HK-2 (cell line): ENCODE measurements at regions not wholly inside any gene's neighbourhood (a gene's known extent, or its start where the extent isn't known, plus 50 kb on each side); places are given as distances from the start of the nearest gene placed in this dataset.

Experiments used
- DNase-seq: peaks from one replicate; pipeline ENCODE4 v3.0.0-alpha.2; 2018; ENCODE audit not compliant: unreplicated experiment

DNA sequence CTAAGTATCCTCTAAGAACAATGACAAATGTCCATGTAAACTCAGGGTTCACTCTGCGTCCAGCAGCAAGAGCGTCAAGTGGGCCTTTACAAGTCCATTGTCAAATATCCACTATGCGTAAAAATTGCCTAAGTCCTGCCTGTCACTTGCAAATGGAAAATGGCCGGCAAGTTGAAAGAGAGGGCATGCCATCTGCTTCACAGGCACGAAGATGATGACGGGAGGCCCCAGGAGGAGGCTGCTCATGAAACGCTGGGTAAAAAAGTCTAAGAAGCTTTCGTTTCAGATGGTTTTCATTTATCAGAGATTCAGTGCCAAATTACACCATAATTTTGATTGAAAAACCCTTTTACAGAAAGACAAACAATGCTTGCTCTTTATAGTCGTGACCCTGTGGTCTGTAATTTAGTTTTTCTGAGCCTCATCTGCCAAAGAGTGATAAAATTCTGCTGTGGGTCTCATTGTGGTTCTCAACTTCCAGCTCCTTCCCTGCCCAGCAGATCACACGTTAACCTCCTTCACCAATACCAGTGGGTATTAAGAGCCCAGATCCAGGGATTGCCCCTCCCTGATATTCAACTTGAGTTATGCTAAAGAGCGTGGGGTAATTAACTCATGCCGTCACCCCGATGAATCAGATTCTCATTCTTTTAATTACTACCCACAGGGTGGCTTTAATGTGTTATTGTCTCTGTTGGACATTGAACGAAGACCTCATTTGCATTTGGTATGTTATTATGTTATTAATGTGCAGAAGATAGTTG is 160.2 kb upstream of the ALKAL2 start:
- no peak for DNase-seq

DNA sequence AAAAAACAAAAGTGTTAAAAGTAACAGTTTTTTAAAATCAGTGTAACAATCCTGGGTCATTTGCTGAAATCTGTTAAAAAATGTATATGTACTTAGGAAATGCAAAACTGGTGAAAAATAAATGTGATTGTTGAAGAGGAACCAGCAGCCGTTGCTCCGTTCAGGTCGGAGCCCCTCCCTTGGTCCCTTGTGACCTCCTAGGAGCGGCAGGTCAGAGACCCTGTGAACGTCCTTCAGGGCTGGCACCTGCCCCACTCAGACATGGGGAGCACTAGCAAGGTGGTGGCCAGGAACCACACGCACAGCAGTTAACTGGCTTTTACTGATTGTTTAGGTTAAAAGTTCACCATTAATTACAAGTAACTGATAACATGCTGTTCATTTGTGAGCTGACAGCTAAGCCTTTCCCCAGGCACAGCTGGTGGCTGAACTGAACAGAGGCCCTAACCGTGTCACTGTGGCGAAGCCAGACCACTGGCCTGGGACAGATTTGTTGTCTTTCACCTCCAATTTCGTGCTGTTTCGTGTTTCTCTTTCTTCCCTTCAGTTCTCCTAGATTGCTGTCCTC is 159.2 kb upstream of the ALKAL2 start:
- no peak for DNase-seq

DNA sequence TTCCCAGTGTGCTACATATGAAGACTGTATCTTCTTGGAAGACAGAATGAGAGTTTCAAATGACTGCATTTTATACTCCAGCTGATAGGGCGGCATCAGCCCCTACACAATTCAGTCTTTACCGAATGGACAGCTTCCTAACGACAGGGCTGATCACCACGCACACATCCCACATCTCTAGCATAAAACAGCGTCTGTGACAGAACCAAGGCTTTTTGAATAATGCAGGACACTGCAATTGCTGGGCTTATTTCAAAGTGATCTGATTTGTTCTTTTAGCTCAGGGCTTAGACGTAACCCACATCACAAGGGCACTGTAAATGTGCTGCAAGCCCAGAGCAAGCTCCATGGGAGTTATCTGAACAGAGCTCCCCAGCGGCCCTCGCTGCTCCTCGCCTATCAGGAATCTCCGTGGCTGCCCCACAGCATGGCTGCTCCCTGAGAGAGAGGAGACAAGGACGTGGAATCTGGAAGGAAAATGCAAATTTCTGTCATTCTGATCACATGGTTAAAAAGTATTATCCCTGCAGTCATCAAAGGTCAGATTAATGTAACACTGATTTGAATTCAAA is 158.5 kb upstream of the ALKAL2 start:
- no peak for DNase-seq

DNA sequence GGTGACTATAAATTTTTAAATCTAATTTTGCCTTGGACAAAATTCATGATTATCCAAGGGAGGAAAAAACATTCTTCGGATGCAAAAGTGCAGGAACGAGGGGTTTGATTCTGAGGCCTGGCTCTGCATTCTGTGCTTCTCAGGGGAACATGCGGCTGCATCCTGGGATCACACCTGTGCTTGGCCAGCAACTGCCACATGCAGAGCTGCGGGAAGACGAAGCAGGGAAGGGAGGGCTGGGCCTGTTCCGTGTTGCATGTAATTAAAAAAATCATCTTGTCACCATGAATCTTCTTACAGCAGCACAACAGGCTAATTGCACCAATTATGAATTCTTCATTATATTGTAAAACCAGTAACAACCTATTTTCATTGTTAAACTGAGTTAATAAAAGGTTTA is 158.0 kb upstream of the ALKAL2 start:
- DNase-seq: no peak

DNA sequence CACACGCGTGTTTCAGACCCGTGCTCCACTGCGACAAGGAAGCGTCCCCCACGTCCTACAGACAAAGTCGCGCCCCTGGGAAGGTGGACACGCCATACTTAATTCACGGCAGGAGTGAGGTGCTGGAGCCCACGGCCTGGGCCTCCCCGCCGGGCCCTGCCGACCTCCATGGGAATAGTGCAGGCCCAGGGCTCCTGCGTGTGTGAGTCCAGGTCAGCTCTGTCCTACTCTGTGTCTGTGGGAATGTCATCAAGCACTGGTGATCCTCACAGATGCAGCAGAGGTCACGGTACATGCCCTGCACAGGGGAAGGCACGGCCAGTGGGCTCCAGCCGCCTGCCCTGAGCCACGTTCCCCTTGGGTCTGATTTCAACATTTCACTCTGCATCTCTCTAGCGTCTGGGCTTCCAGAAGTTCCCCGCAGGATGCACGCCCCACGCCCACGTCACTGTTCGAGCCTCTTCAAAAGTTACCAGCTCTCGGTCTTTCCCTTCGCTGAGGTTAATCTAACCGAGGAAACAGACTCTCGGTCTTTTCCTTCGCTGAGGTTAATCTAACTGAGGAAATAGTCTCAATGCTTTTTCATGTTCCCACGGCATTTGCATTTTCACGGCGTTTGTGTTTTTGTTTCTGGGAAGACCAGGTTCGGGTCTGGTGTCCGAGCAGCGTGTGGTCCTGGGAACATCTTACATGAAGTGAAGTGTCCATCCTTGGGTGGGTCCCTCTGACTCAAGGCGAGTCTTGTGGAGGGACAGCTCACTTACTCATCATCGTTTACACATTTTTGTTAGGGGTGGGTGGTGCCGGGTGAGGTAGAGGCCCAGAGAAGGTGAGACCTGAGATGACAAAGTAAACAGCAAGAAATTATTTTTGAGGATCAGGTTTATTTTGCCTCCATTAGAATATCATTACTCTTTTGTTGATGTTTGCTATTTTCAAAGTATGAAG is 157.3 kb upstream of the ALKAL2 start:
- DNase-seq: no peak

DNA sequence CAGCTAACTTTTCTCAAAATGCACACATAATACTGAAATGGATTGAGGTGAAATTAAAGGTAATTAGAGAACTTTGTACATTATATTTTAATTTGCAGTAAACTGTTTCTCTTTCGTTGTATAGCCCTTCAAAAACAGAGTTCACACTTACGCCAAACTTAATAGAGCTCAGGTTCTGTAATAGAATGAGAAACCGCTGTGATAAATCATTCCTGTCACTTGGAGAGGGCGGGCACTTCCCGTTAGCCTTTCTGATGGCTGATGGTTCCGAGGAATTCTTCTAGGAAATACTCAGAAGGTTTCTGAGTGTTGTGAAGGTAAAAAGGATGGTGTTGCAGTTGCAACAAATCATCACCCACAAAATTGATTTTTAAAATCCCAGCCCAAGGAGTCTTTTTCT is 155.8 kb upstream of the ALKAL2 start:
- DNase-seq: no peak

DNA sequence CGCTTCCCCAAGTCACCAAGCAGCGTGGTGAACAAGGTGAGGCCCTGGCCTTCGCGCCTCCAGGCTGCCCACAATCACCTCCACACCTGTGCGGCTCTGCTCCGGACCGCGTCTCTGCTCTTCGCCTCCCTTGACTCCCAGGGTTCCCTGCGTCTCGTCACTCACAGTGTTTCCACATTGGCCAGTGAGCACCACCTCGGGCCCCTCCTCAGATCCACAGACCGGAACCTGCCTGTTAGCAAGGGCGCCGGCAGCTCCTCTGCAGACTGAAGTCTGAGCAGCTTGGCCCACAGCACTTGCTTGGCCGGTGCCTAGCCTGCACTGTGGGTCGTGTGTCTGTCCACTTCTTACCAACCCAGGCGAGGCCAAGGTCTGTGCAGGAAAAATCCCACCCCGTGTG is 155.3 kb upstream of the ALKAL2 start:
- DNase-seq: no peak

DNA sequence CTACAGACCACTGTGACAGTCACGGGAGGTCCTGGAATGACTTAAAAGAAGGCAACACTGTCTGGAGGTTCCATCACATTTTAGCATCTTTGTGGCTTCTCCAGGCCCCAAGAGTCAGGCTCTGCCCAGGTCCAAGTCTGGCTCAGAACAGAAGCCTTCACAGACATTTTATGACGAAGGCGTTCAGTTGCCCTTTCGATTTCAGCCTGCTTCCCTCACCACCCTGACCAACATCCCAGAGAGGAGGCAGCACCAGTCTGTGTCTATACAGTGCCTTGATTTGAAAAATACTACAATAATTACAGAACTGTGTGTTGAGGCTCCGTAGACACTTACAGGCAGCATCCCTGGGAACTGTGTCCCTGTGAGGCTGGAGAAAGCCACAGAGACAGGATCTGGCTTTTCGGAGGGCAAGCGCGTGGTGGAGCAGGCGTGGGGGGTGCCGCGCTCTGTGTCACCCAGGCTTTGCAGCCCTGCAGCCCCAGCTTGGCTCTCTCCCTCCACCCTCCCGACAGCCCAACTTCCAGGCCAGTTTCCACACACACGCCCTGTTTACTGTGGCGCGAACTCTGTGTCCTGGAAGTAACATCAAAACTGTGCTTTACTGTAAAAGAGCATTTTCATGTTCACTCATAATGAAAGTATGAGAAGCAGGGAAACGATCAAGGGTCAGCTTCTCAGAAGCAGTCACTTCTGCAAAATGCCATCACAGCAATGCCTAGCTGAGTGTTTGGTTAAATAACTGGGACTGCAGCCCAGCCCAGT is 153.5 kb upstream of the ALKAL2 start:
- DNase-seq: no peak

DNA sequence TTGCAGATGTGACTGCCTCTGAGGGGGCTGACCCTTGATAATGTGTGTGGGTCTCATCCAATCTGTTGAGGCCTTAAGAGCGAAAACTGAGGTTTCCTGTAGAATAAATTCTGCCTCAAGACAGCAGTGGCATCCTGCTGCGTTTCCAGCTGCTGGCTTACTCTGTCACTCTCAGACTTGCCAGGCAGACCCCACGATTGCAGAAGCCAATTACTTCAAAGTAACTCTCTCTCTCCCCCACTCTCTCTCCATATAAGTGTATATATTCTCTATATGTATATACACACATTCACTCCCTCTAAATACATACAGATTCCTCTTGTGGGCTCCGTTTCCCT is 152.5 kb upstream of the ALKAL2 start:
- no peak for DNase-seq

DNA sequence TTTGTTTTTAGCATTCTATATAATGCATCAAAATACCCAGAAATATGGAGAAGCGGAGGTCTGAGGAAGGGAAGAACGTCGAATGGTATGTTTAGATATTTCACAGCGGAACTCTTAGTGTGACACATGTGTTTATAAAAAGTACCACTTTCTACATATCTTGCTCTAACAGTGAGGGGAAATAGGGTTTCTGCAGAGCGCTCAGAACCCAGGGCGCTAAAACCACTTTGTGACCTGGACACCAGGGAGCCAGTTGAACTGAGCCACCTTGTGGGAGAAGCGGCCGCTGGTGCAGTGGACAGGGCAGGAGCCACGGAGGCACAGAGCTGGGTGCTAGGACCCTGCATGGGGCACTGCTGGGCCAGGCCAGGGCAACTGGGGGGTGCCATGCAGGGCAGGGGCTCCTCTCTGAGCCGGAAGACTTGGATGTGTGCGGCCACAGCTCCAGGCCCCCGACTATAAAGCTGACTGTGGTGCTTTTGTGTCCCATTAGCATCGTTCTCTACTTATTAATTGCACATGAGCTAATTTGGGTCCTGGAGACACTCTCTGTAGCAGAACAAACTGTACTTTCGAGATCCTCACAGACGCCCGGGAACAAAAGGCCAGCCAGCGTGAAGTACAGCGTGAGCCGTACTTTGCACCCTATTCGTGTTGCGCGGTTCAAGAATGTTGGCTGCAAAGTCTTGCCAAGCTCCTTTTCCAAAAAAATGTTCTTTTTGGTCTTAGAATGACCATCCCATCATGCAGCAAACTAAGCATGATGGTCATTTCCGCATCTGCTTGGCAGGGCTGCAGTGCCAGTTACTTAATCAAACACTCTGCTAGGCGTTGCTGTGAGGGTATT is 151.9 kb upstream of the ALKAL2 start:
- no peak for DNase-seq

DNA sequence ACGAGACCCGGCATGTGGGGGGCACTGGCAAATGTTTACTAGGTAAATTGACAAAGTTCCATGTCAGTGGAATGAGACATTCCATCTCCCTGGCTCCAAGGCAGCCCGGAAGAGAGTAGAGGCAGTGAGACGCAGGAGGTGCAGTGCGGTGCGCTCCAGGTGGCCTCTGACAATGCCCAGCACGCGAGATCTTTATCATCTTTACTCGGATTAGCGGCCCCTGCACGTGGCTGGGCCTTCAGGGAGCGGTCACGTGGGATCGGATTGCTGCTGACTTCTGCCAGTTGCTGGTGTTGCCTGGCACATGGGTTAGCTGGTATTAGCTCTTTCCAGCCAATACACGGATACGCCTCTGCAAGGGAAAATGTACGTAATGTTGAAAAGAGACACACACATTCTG is 151.2 kb upstream of the ALKAL2 start:
- no peak for DNase-seq

DNA sequence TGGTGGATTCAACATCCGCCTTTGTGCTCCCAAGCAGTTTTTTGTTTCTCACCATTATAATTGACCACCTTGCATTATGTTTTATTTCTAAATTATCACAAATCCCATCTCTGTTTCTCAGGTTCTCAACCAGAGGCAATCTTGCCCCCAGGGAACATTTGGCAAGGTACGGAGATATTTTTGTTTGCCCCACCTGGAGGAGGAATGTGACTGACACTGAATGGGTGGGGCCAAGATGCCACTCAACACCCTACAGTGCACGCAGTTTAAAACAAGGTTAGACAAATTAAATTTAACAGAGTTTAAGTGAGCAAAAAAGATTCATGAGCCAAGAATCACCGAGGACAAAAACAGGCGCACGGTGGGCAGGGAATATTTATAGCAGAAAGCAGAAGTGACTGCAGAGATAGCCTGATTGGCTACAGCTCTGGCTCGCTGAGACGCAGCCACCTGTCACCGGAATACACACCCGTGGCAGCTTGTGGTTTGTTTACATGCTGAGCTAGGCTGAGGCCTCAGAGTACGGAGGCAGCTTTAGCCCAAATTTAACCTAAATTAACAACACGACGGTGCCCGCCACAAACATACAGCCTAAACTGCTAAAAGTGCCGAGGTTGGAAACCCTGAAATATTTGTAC is 150.0 kb upstream of the ALKAL2 start:
- DNase-seq: no peak

DNA sequence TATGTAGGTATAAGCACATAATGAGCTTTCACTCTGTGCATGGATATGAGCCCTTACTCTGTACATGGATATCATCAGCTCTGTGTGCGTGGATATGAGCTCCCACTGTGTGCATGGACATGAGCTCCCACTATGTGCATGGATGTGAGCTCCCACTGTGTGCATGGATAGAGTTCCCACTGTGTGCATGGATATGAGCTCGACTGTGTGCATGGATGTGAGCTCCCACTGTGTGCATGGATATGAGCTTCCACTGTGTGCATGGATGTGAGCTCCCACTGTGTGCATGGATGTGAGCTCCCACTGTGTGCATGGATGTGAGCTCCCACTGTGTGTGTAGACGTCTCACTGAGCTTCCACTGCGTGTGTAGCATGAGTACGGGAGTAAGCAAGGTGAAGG is 149.3 kb upstream of the ALKAL2 start:
- DNase-seq: no peak

DNA sequence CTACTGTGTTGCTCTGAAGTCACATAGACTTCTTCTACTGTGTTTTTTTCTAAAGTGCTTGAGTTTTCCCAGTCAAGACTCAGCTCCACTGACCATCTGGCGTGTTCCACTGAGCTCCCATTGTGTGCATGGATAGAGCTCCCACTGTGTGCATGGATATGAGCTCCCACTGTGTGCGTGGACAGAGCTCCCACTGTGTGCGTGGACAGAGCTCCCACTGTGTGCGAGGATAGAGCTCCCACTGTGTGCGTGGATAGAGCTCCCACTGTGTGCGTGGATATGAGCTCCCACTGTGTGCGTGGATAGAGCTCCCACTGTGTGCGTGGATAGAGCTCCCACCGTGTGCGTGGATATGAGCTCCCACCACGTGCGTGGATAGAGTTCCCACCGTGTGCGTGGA is 148.3 kb upstream of the ALKAL2 start:
- DNase-seq: no peak

DNA sequence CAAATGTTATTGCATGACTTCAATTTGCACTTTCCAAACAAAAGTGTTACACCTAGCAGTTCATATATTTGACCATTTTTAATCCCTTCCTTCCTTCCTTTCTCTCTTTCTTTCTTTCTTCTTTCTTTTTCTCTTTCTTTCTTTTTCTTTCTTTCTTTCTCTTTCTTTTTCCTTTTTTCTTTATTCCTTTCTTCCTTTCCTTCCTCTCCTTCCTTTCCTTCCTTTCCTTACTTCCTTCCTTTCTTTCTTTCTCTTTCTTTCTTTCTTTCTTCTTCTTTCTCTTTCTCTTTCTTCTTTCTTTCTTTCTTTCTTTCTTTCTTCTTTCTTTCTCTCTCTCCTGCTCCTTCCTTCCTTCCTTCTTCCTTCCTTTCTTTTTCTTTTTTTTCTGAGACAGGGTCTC is 146.7 kb upstream of the ALKAL2 start:
- DNase-seq: no peak

DNA sequence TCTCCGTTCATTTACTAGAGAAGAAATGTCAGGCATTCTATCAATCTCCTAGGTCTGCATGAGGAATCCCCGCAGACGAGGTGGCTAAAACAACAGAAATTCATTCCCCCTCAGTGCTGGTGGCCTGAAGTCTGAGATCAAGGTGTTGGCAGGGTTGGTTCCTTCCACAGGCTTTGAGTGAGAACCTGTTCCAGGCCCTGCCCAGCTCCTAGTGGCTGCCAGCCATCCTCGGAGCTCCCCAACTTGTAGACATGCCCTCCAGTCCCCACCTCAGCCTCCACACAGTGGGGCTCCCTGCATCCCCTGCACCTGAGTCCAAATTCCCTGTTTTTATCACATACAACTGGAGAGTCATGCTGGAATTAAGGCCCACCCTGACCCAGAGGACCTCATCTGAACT is 145.3 kb upstream of the ALKAL2 start:
- DNase-seq: no peak

DNA sequence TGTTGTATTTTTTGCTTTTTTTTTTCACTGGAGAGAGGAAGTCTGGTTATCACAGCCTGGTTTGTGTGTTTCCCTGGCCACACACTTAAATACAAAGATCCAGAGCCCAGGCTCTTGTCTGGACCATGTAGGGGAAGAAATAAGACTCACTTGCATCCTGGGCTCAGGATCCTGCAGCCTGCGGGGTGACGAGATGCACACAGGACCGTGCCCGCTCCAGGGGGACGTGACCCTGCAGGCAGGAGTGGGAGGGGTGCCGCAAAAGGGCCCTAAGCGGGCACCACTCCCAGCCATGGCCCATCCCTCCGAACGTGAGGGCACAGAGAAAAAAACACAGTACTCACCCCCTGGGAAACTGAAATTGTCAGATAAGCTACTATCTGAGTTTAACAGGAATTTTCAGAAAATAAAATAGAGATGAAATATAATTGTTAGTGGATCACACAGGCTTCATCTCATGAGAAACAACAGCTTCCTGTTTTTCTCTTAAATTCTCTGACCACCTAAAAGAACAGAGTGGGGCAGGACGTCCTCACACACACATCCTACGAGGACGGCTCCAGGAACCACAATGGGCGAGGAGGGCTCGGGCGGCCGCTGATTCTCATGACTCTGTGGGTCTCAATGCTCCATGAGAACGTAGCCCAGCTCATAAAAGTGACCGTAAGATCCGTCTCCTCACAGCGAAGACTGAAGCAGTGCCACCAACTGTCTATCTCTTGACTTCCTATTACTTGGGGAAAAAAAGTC is 142.6 kb upstream of the ALKAL2 start:
- DNase-seq: no peak

DNA sequence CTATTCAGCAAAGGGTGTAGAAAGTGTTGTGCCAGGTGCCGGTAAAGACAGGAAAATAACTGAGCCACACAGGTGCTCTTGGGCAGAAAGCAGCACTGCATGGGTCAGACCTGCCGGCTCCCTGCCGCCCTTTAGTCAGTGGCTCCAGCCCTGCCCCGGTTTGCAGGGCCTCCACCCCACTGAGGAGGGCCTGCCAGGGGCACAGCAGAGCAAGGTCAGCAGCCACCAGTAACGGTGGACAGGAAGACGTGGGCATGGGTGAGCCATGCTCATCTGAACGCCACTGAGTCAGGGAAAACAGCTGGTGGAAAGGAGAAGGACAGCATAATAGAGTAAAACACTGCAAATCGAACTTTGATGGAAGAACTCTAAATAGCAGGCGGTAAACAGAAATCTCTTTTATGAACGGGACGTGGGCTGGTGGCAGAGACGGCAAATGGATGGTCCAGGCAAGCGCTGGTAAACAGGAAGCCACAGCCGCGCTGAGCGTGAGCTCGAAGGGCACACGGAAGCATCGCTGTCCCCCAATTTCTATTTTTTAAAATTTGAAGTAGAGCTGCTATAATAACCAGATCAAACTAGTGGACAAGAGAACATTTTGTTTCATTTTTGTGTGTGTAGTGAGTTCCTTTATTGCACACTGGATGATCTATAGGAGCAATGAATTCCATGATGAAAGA is 141.8 kb upstream of the ALKAL2 start:
- no peak for DNase-seq

DNA sequence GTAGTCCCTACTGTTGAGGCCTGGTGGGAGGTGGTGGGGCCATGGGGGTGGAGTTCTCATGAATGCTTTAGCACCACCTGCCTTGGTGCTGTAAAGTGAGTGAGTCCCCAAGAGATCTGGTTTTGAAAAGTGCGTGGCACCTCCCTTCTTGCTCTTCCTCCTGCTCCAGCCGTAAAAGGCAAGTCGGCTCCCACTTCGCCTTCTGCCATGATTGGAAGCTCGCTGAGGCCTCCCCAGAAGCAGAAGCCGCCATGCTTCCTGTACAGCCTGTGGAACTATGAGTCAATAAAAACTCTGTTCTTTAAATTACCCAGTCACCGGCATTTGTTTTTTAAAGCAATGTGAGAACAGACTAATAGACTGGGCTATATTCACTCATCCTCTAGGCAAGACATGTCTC is 141.3 kb upstream of the ALKAL2 start:
- DNase-seq: no peak
